ENCODE measurements at regions not wholly inside any gene's neighbourhood (a gene's known extent, or its start where the extent isn't known, plus 50 kb on each side); places are given as distances from the start of the nearest gene placed in this dataset.

GRCh38 chr2:136207665-136208064 is 89.7 kb upstream of the CXCR4 start:
- H3K27me3 ChIP-seq = no peaks in the 10 kb centered on the region
- in situ Hi-C loops (cut with MboI; ENCODE audit: low sequenced_read_pairs in 4 of 4) (no loop called here), intact Hi-C loops (cut with DNase I; ENCODE audit: low total_unique reads) (no loop called here)
- H3K36me3 ChIP-seq = no peaks in the 10 kb centered on the region
- no peak overlapping the region for H3K4me3 ChIP-seq
- TF ChIP-seq POLR2A (IDR thresholded peaks at IDR 0.05) (no peak), CTCF (IDR thresholded peaks at IDR 0.05 in 4 of 5, conservative IDR thresholded peaks at IDR 0.05 in 1 of 5) (no peak)
- ATAC-seq (no peak), DNase-seq (no peak)
- H3K4me1 ChIP-seq = no peaks in the 10 kb centered on the region
- H3K27ac ChIP-seq = no peak overlapping the region
- no peaks in the 10 kb centered on the region for H3K9me3 ChIP-seq

GRCh38 chr2:136207030-136207623 is 89.2 kb upstream of the CXCR4 start:
- ATAC-seq (no peak), DNase-seq (peak in 1 of 2 donors; percentile 18)
- TF ChIP-seq CTCF (IDR thresholded peaks at IDR 0.05 in 4 of 5, conservative IDR thresholded peaks at IDR 0.05 in 1 of 5) (no peak), POLR2A (IDR thresholded peaks at IDR 0.05) (no peak)
- in situ Hi-C loops (cut with MboI; ENCODE audit: low sequenced_read_pairs in 4 of 4) = no loop called here
- Histone ChIP-seq H3K4me3 (no peak overlapping the region), H3K9me3 (no peaks in the 10 kb centered on the region), H3K4me1 (no peaks in the 10 kb centered on the region), H3K36me3 (no peaks in the 10 kb centered on the region), H3K27me3 (no peaks in the 10 kb centered on the region), H3K27ac (no peak overlapping the region)
- intact Hi-C loops (cut with DNase I; ENCODE audit: low total_unique reads) = no loop called here

- Histone ChIP-seq H3K9me3 (no peaks in the 10 kb centered on the region), H3K27me3 (no peaks in the 10 kb centered on the region), H3K4me3 (no peak overlapping the region), H3K27ac (no peak overlapping the region), H3K4me1 (no peaks in the 10 kb centered on the region), H3K36me3 (no peaks in the 10 kb centered on the region)
- DNase-seq (no peak), ATAC-seq (no peak)
- in situ Hi-C loops (cut with MboI; ENCODE audit: low sequenced_read_pairs in 4 of 4) = no loop called here
- intact Hi-C loops (cut with DNase I; ENCODE audit: low total_unique reads) = no loop called here
- no peak for TF ChIP-seq POLR2A (IDR thresholded peaks at IDR 0.05)
- TF ChIP-seq CTCF (IDR thresholded peaks at IDR 0.05 in 4 of 5, conservative IDR thresholded peaks at IDR 0.05 in 1 of 5) = no peak
Measured at GRCh38 chr2:136206613-136207012, 88.7 kb upstream of the CXCR4 start.

- Histone ChIP-seq H3K36me3 (no peaks in the 10 kb centered on the region), H3K4me3 (no peak overlapping the region), H3K27me3 (no peaks in the 10 kb centered on the region), H3K27ac (peak overlapping the region in 1 of 4 donors; percentile 22), H3K4me1 (no peaks in the 10 kb centered on the region), H3K9me3 (no peaks in the 10 kb centered on the region)
- ATAC-seq (peak in 1 of 2 donors; percentile 41), DNase-seq (peak in 1 of 2 donors; percentile 22)
- in situ Hi-C loops (cut with MboI; ENCODE audit: low sequenced_read_pairs in 4 of 4) = no loop called here
- intact Hi-C loops (cut with DNase I; ENCODE audit: low total_unique reads) = no loop called here
- TF ChIP-seq POLR2A (IDR thresholded peaks at IDR 0.05) (no peak), CTCF (IDR thresholded peaks at IDR 0.05 in 4 of 5, conservative IDR thresholded peaks at IDR 0.05 in 1 of 5) (no peak)
Measured at GRCh38 chr2:136205615-136206014, 87.7 kb upstream of the CXCR4 start.

- Histone ChIP-seq H3K4me3 (no peak overlapping the region), H3K27me3 (no peaks in the 10 kb centered on the region), H3K36me3 (no peaks in the 10 kb centered on the region), H3K27ac (peak overlapping the region in 1 of 4 donors; percentile 22), H3K4me1 (no peaks in the 10 kb centered on the region), H3K9me3 (no peaks in the 10 kb centered on the region)
- in situ Hi-C loops (cut with MboI; ENCODE audit: low sequenced_read_pairs in 4 of 4) (no loop called here), intact Hi-C loops (cut with DNase I; ENCODE audit: low total_unique reads) (no loop called here)
- DNase-seq (no peak), ATAC-seq (no peak)
- no peak for TF ChIP-seq POLR2A (IDR thresholded peaks at IDR 0.05)
- no peak for TF ChIP-seq CTCF (IDR thresholded peaks at IDR 0.05 in 4 of 5, conservative IDR thresholded peaks at IDR 0.05 in 1 of 5)
Measured at GRCh38 chr2:136204971-136205370, 87.0 kb upstream of the CXCR4 start.
